ENCODE measurements at regions not wholly inside any gene's neighbourhood (a gene's known extent, or its start where the extent isn't known, plus 50 kb on each side); places are given as distances from the start of the nearest gene placed in this dataset.

DNA sequence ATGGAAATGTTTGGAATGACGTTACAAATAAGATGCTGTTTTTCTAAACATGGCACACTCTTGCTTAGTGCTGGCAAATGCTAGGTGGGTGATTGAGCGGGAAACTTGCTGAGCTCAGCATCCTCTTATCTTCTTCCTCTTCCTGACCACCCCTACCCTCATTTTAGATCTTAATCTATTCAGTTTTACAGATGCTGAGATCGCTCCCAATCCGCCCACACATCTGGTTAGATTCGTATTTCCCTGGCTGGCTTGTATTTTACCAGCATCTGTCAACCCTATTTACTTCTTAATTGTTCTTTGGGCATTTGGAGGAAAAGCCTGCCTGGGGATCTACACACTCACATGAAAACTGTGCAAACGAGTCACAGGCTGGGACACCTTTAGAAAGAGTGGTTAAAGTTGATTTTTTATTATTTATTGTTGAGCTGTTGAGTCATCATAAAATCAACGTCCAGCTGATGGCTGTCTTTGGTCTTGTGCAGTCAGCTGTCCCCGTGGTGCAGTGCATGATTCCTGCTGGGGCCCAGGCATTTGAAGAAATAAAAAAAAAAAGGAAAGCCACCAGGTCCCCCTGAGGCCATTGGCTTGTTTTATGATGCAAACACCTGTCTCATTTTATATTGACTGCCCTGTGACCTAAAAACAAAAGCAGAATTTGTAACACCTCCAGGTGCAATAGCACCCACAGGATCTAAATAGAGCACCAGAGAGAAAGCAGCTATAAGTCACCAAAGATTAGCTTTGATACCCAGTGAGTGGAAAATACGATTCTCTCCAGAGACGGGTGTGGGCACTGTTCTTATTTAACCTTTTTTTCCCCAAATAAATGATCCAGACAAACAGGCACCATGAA, 258.6 kb downstream of the HS3ST3B1 start:
- no peak for ATAC-seq
- intact Hi-C loops (cut with DNase I): no loop called here
- Histone ChIP-seq H3K4me3 (no peak overlapping the region), H3K27ac (no peak overlapping the region), H3K27me3 (no peaks in the 10 kb centered on the region), H3K9me3 (no peaks in the 10 kb centered on the region), H3K4me1 (no peaks in the 10 kb centered on the region), H3K36me3 (no peaks in the 10 kb centered on the region)
- no peak for DNase-seq
- TF ChIP-seq CTCF (IDR thresholded peaks at IDR 0.05): no peak

DNA sequence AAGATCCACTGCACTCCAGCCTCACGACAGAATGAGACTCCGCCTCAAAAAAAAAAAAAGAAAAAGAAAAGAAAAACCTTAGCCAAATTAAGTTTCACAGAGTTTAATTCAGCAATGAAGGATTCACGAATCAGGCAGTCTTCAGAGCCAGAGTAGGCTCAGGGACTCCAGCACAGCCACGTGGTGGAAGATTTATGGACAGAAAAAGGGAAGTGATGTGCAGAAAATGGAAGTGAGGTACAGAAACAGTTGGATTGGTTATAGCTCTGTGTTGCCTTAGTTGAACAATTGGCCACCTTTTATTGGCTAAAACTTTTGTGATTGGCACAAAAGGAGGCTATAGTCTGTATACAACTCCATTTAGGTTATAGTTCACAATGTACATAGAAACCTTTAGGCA, 256.6 kb downstream of the HS3ST3B1 start:
- Histone ChIP-seq H3K27me3 (no peaks in the 10 kb centered on the region), H3K9me3 (no peaks in the 10 kb centered on the region), H3K4me3 (no peak overlapping the region), H3K36me3 (no peaks in the 10 kb centered on the region), H3K27ac (no peak overlapping the region), H3K4me1 (no peaks in the 10 kb centered on the region)
- no peak for ATAC-seq
- no peak for DNase-seq
- intact Hi-C loops (cut with DNase I): no loop called here
- TF ChIP-seq CTCF (IDR thresholded peaks at IDR 0.05): no peak

GRCh38 chr17:14553847-14554246, 253.0 kb downstream of the HS3ST3B1 start:
- H3K4me1 ChIP-seq: no peaks in the 10 kb centered on the region

GRCh38 chr17:14552306-14552705, 251.4 kb downstream of the HS3ST3B1 start:
- TF ChIP-seq CTCF (IDR thresholded peaks at IDR 0.05): no peak
- H3K4me3 ChIP-seq: no peak overlapping the region
- DNase-seq (no peak), ATAC-seq (no peak)
- H3K36me3 ChIP-seq: no peaks in the 10 kb centered on the region
- no peaks in the 10 kb centered on the region for H3K27me3 ChIP-seq
- intact Hi-C loops (cut with DNase I): no loop called here
- no peak overlapping the region for H3K27ac ChIP-seq
- no peaks in the 10 kb centered on the region for H3K4me1 ChIP-seq
- H3K9me3 ChIP-seq: no peaks in the 10 kb centered on the region

More at GRCh38 chr17:14553847-14554246, 253.0 kb downstream of the HS3ST3B1 start:
- H3K9me3 ChIP-seq: no peaks in the 10 kb centered on the region
- intact Hi-C loops (cut with DNase I): no loop called here
- no peak overlapping the region for H3K27ac ChIP-seq
- no peak for DNase-seq
- no peak for ATAC-seq
- no peak for TF ChIP-seq CTCF (IDR thresholded peaks at IDR 0.05)
- H3K27me3 ChIP-seq: no peaks in the 10 kb centered on the region
- no peak overlapping the region for H3K4me3 ChIP-seq
- no peaks in the 10 kb centered on the region for H3K36me3 ChIP-seq

DNA sequence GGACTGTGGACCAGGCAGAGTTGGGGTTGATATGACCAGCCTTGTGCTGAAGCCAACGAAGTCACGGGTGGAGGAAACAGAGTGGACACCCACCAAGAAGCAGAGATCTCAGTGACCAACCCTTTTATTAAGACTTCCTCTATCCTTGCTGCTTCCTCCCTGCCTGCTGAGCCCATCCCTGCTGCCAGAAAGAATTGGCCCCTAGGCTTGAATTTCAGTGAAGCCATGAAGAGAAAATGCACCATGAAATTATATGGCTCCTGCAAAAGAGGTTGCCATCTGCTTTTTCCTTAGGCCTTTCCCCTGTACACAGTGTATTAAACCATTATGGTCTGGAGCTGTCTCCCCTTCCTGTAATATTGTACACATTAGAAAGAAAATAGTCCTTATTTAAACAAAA, 246.7 kb downstream of the HS3ST3B1 start:
- H3K27ac ChIP-seq: no peak overlapping the region
- H3K27me3 ChIP-seq: no peaks in the 10 kb centered on the region
- no peak for TF ChIP-seq CTCF (IDR thresholded peaks at IDR 0.05)
- DNase-seq: no peak
- no peaks in the 10 kb centered on the region for H3K4me1 ChIP-seq
- H3K4me3 ChIP-seq: no peak overlapping the region
- intact Hi-C loops (cut with DNase I): no loop called here
- H3K9me3 ChIP-seq: no peaks in the 10 kb centered on the region
- no peak for ATAC-seq
- no peaks in the 10 kb centered on the region for H3K36me3 ChIP-seq

Measured in upper lobe of right lung (tissue), 1 donor.